Thoracic aorta (tissue), 2 donors: ENCODE measurements at regions not wholly inside any gene's neighbourhood (a gene's known extent, or its start where the extent isn't known, plus 50 kb on each side); places are given as distances from the start of the nearest gene placed in this dataset.
"Not testable (repeated sequence)": the region's sequence is repeated elsewhere in the genome, so short reads cannot be mapped to it uniquely, and the experiment has no call there.

Experiments
- ATAC-seq: fragments of 150-250 bp; one replicate; pipeline ENCODE4 v1.8.0; 2017; ENCODE audit warnings: low read depth; ENCODE audit not compliant: insufficient number of reproducible peaks, low FRiP score
- DNase-seq: peaks from one replicate; pipeline ENCODE4 v3.0.0-alpha.2; 2020; ENCODE audit warnings: low spot score
- H3K27ac ChIP-seq, 2 donors: fragments of 200-600 bp; sonication (generic); 1 replicate in 1 of 2; 2 replicates in 1 of 2; pipeline ENCODE4 v1.5.1; 2016; ENCODE audit warnings: mild to moderate bottlenecking in 2 of 2, moderate library complexity in 2 of 2
- H3K27me3 ChIP-seq: fragments of 200-600 bp; sonication (generic); replicated peaks from 2 replicates; pipeline ENCODE4 v1.6.0; 2016; ENCODE audit warnings: mild to moderate bottlenecking; ENCODE audit not compliant: insufficient read depth
- H3K36me3 ChIP-seq: fragments of 200-600 bp; sonication (generic); one replicate; pipeline ENCODE4 v1.5.1; 2016
- H3K4me1 ChIP-seq, 2 donors: fragments of 200-600 bp; sonication (generic); 1 replicate in 1 of 2; 2 replicates in 1 of 2; pipeline versions ENCODE4 v1.5.1 to v1.6.0; 2016; ENCODE audit warnings: low read depth in 2 of 2, mild to moderate bottlenecking in 1 of 2; ENCODE audit not compliant: control insufficient read depth in 1 of 2
- H3K4me3 ChIP-seq: fragments of 200-600 bp; sonication (generic); 2 replicates; pipeline ENCODE4 v1.5.1; 2016; ENCODE audit warnings: mild to moderate bottlenecking
- H3K9me3 ChIP-seq: fragments of 200-600 bp; sonication (generic); 2 replicates; pipeline ENCODE4 v1.5.1; 2016
- CTCF ChIP-seq: fragments of 200-600 bp; sonication (generic); IDR thresholded peaks from one replicate; pipeline ENCODE4 v1.5.1; 2019; ENCODE audit warnings: antibody characterized with exemption

- H3K27ac ChIP-seq = no peak overlapping the region
- no peak overlapping the region for H3K4me3 ChIP-seq
- DNase-seq (no peak), ATAC-seq (no peak)
- no peaks in the 10 kb centered on the region for H3K27me3 ChIP-seq
- peaks cover 3% of the 10 kb centered on the region for H3K9me3 ChIP-seq
- H3K4me1 ChIP-seq = no peaks in the 10 kb centered on the region
- no peak for TF ChIP-seq CTCF
- H3K36me3 ChIP-seq = no peaks in the 10 kb centered on the region
Observed at GRCh38 chr2:42996528-42996927, 204.1 kb upstream of the HAAO start.

- DNase-seq (no peak), ATAC-seq (no peak)
- H3K27ac ChIP-seq = no peak overlapping the region
- H3K36me3 ChIP-seq = no peaks in the 10 kb centered on the region
- peaks cover 3% of the 10 kb centered on the region for H3K9me3 ChIP-seq
- H3K4me3 ChIP-seq = no peak overlapping the region
- no peaks in the 10 kb centered on the region for H3K27me3 ChIP-seq
- no peaks in the 10 kb centered on the region for H3K4me1 ChIP-seq
- TF ChIP-seq CTCF = no peak
Observed at GRCh38 chr2:42995752-42996422, 203.5 kb upstream of the HAAO start.

- not testable (repeated sequence) for H3K36me3 ChIP-seq, H3K4me1 ChIP-seq, H3K27me3 ChIP-seq, DNase-seq, H3K4me3 ChIP-seq, H3K27ac ChIP-seq, H3K9me3 ChIP-seq, ATAC-seq
Observed at GRCh38 chr2:42989283-42990081, 197.1 kb upstream of the HAAO start.

- not testable (repeated sequence) for H3K4me1 ChIP-seq, H3K27ac ChIP-seq, H3K9me3 ChIP-seq, H3K4me3 ChIP-seq, H3K36me3 ChIP-seq, ATAC-seq, DNase-seq, H3K27me3 ChIP-seq
Observed at GRCh38 chr2:42988055-42988454, 195.7 kb upstream of the HAAO start.

- ATAC-seq (no peak), DNase-seq (no peak)
- no peak overlapping the region for H3K4me3 ChIP-seq
- no peaks in the 10 kb centered on the region for H3K4me1 ChIP-seq
- H3K27ac ChIP-seq = no peak overlapping the region
- no peaks in the 10 kb centered on the region for H3K27me3 ChIP-seq
- H3K36me3 ChIP-seq = no peaks in the 10 kb centered on the region
- no peak for TF ChIP-seq CTCF
- no peaks in the 10 kb centered on the region for H3K9me3 ChIP-seq
Observed at GRCh38 chr2:42987112-42987922, 194.9 kb upstream of the HAAO start.

GRCh38 chr2:42984617-42985016, 192.2 kb upstream of the HAAO start:
- Histone ChIP-seq H3K27ac (no peak overlapping the region), H3K9me3 (no peaks in the 10 kb centered on the region), H3K4me3 (no peak overlapping the region), H3K4me1 (no peaks in the 10 kb centered on the region), H3K36me3 (no peaks in the 10 kb centered on the region), H3K27me3 (no peaks in the 10 kb centered on the region)
- TF ChIP-seq CTCF = no peak
- no peak for DNase-seq
- ATAC-seq = no peak
